CD14-positive monocyte (primary cell): ENCODE measurements at regions not wholly inside any gene's neighbourhood (a gene's known extent, or its start where the extent isn't known, plus 50 kb on each side); places are given as distances from the start of the nearest gene placed in this dataset.

Source experiments
- DNase-seq, 3 donors: peaks; one replicate each; pipeline ENCODE4 v3.0.0-alpha.2; 2011 to 2022
- H2AFZ ChIP-seq: 2 replicates; pipeline ENCODE4 v1.6.0; 2012; ENCODE audit warnings: mild to moderate bottlenecking, low read depth, low read length, inconsistent platforms; ENCODE audit not compliant: insufficient read depth, poor library complexity, severe bottlenecking
- H3K27ac ChIP-seq, 2 donors: 1 replicate in 1 of 2; 2 replicates in 1 of 2; pipeline ENCODE4 v1.5.1; 2012 to 2013; ENCODE audit warnings: low read length in 2 of 2, control low read depth in 1 of 2, inconsistent platforms in 1 of 2, low read depth in 1 of 2, mild to moderate bottlenecking in 1 of 2
- H3K27me3 ChIP-seq, 2 donors: one replicate each; pipeline versions ENCODE4 v1.6.0 to v1.6.1; 2011 to 2013; ENCODE audit warnings: low read length in 2 of 2; ENCODE audit not compliant: control insufficient read depth in 2 of 2, insufficient read depth in 2 of 2
- H3K36me3 ChIP-seq, 2 donors: replicated peaks in 1 of 2; 1 replicate in 1 of 2; 2 replicates in 1 of 2; pipeline versions ENCODE4 v1.5.1 to v1.6.1; 2012 to 2013; ENCODE audit warnings: low read length in 2 of 2, control low read depth in 1 of 2, inconsistent platforms in 1 of 2, mild to moderate bottlenecking in 1 of 2; ENCODE audit not compliant: insufficient read depth in 2 of 2, control insufficient read depth in 1 of 2
- H3K4me1 ChIP-seq, 2 donors: 1 replicate in 1 of 2; 2 replicates in 1 of 2; pipeline versions ENCODE4 v1.5.1 to v1.6.1; 2012 to 2013; ENCODE audit warnings: low read length in 2 of 2, control low read depth in 1 of 2, inconsistent platforms in 1 of 2, mild to moderate bottlenecking in 1 of 2, moderate library complexity in 1 of 2; ENCODE audit not compliant: insufficient read depth in 2 of 2, control insufficient read depth in 1 of 2
- H3K4me2 ChIP-seq: replicated peaks from 2 replicates; pipeline ENCODE3; 2012; ENCODE audit warnings: low read length, moderate library complexity, mild to moderate bottlenecking; ENCODE audit not compliant: poor library complexity, severe bottlenecking; ENCODE audit errors: extremely low read depth
- H3K4me3 ChIP-seq, 3 experiments: fragments of 200-600 bp in 1 of 3; sonication (generic) in 1 of 3; replicated peaks in 1 of 3; 1 replicate in 2 of 3; 2 replicates in 1 of 3; pipeline ENCODE4 v1.5.1; 2011 to 2013; ENCODE audit warnings: low read length in 3 of 3, mild to moderate bottlenecking in 3 of 3, control low read depth in 2 of 3, low read depth in 2 of 3, inconsistent platforms in 1 of 3, moderate library complexity in 1 of 3
- H3K79me2 ChIP-seq: 2 replicates; pipeline ENCODE4 v1.6.0; 2012; ENCODE audit warnings: mild to moderate bottlenecking, control low read depth, inconsistent platforms, low read length, moderate library complexity; ENCODE audit not compliant: insufficient read depth
- H3K9ac ChIP-seq: 2 replicates; pipeline ENCODE4 v1.6.0; 2017; ENCODE audit warnings: low read length, mild to moderate bottlenecking; ENCODE audit not compliant: insufficient read depth, poor library complexity, severe bottlenecking
- H3K9me3 ChIP-seq, 2 donors: replicated peaks in 1 of 2; 1 replicate in 1 of 2; 2 replicates in 1 of 2; pipeline versions ENCODE4 v1.5.1 to v1.6.1; 2012 to 2013; ENCODE audit warnings: low read length in 2 of 2, control low read depth in 1 of 2; ENCODE audit not compliant: control insufficient read depth in 1 of 2, insufficient read depth in 1 of 2
- H4K20me1 ChIP-seq: 2 replicates; pipeline ENCODE4 v1.6.0; 2012; ENCODE audit warnings: mild to moderate bottlenecking, low read length, control low read depth, moderate library complexity; ENCODE audit not compliant: insufficient read depth
- H3K27ac Mint-ChIP-seq, 7 donors: one replicate each; pipeline ENCODE4 v1.8.0; 2020; ENCODE audit warnings: mild to moderate bottlenecking in 7 of 7, mixed read lengths in 7 of 7, moderate library complexity in 6 of 7, inconsistent platforms in 2 of 7
- H3K27me3 Mint-ChIP-seq, 3 donors: one replicate each; pipeline ENCODE4 v1.8.0; 2021 to 2022; ENCODE audit warnings: low read depth in 3 of 3, mild to moderate bottlenecking in 3 of 3, mixed read lengths in 3 of 3, moderate library complexity in 3 of 3, inconsistent platforms in 1 of 3
- H3K36me3 Mint-ChIP-seq, 2 donors: one replicate each; pipeline ENCODE4 v1.8.0; 2020; ENCODE audit warnings: mixed read lengths in 2 of 2, inconsistent platforms in 1 of 2, mild to moderate bottlenecking in 1 of 2
- H3K4me1 Mint-ChIP-seq: one replicate; pipeline ENCODE4 v1.8.0; 2020; ENCODE audit warnings: mild to moderate bottlenecking, mixed read lengths
- H3K4me3 Mint-ChIP-seq, 2 donors: one replicate each; pipeline ENCODE4 v1.8.0; 2020; ENCODE audit warnings: mild to moderate bottlenecking in 2 of 2, mixed read lengths in 2 of 2, moderate library complexity in 1 of 2
- H3K9me3 Mint-ChIP-seq, 7 donors: one replicate each; pipeline ENCODE4 v1.8.0; 2020 to 2022; ENCODE audit warnings: mixed read lengths in 7 of 7, mild to moderate bottlenecking in 6 of 7, moderate library complexity in 6 of 7, inconsistent platforms in 2 of 7
- CTCF ChIP-seq: fragments of 200-600 bp; IDR thresholded peaks from one replicate; pipeline ENCODE4 v1.8.0; 2022; ENCODE audit warnings: antibody characterized with exemption, mild to moderate bottlenecking
- WGBS: methylation state at CpG from one replicate; pipeline ENCODE4 v1.1.5; 2013; ENCODE audit warnings: missing lambda C conversion rate; ENCODE audit not compliant: insufficient coverage; 5-methylcytosine and 5-hydroxymethylcytosine counted together
- intact Hi-C, 2 donors: fragments of 100-400 bp; cut with micrococcal nuclease; formaldehyde crosslinking; loops; one replicate each; pipeline versions ENCODE4 v1.15.0 to v1.15.1; 2023

DNA sequence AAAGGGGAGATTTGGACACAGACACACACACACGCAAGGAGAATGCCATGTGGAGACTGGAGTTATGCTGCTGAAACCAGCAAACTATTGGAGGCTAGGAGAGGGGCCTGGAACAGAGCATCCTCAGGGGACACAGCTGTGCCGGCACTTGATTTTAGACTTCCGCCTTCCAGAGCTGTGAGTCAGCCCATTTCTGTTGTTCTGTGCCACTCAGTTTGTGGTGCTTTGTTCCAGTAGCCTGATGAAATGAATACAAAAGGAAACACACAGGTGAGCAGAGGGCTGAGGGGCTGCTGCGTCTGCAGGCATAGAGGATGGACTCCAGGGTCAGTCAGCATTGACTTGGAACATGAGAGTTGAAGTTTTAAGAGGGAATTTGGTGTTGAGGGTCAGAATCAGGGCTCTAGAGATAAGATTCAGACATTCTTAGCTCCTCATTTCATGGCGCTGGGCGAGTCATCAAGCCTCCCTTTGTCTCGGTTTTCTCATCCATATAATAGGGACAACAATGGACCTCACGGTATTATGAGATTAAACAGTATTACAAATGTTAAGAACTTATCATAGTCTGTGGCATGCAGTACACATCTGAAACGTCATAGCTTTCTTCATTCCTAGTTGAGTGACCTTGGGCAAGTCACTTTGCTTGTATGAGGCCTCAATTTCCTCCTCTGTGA is 191.0 kb downstream of the MIAT start:
- Histone ChIP-seq H3K9ac (no peak overlapping the region), H3K27ac (no peak overlapping the region), H4K20me1 (no peaks in the 10 kb centered on the region), H3K27me3 (no peaks in the 10 kb centered on the region), H3K36me3 (no peaks in the 10 kb centered on the region), H3K4me2 (no peak overlapping the region), H3K4me1 (peaks cover 4 to 6% of the 10 kb centered on the region in 2 donors), H3K4me3 (no peak overlapping the region), H3K9me3 (no peaks in the 10 kb centered on the region), H2AFZ (no peak overlapping the region), H3K79me2 (no peaks in the 10 kb centered on the region)
- Mint-ChIP-seq H3K9me3 (peaks cover 0 to 2% (median 0%) of the 10 kb centered on the region in 7 donors), H3K4me3 (no peak overlapping the region), H3K27me3 (peaks cover 0 to 4% (median 3%) of the 10 kb centered on the region in 3 donors), H3K4me1 (peaks cover 20% of the 10 kb centered on the region), H3K27ac (no peak overlapping the region), H3K36me3 (no peaks in the 10 kb centered on the region)
- no peak for TF ChIP-seq CTCF
- intact Hi-C loops: no loop called here
- WGBS: 75% methylated on average over 3 of the region's 9 CpGs
- no peak for DNase-seq

DNA sequence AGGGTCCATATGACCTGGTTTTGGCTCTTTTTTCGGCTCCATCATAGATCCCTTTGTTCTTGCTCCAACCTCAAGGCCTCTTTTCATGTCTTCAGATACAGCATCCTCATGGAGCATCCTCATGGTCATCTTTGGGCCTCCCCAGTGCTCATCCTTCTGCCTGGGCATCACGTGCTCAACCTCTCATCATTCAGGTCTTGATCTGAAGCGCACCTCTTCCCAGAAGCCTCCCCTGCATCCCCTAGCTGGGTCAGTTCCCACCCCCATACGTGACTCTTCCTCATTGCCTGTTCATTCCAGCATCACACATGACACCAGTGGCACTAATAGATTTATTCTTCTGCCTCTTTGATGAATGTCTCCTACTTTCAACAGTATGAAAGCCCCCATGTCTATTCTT is 192.2 kb downstream of the MIAT start:
- H2AFZ ChIP-seq: no peak overlapping the region
- no peak for TF ChIP-seq CTCF
- no peak overlapping the region for H3K4me2 ChIP-seq
- H3K9ac ChIP-seq: no peak overlapping the region
- Mint-ChIP-seq H3K4me1 (peaks cover 20% of the 10 kb centered on the region), H3K9me3 (peaks cover 0 to 2% (median 0%) of the 10 kb centered on the region in 7 donors), H3K36me3 (no peaks in the 10 kb centered on the region), H3K27ac (no peak overlapping the region), H3K27me3 (peaks cover 2 to 4% (median 3%) of the 10 kb centered on the region in 3 donors), H3K4me3 (no peak overlapping the region)
- no peak for DNase-seq
- no peaks in the 10 kb centered on the region for H3K36me3 ChIP-seq
- H3K27ac ChIP-seq: no peak overlapping the region
- intact Hi-C loops: no loop called here
- no peaks in the 10 kb centered on the region for H4K20me1 ChIP-seq
- peaks cover 4 to 6% of the 10 kb centered on the region in 2 donors for H3K4me1 ChIP-seq
- no peak overlapping the region for H3K4me3 ChIP-seq
- 100% methylated on average over 3 of the region's 4 CpGs for WGBS
- H3K9me3 ChIP-seq: no peaks in the 10 kb centered on the region
- H3K27me3 ChIP-seq: no peaks in the 10 kb centered on the region
- no peaks in the 10 kb centered on the region for H3K79me2 ChIP-seq
